Stimulated activated naive CD4-positive, alpha-beta T cell (primary cell): ENCODE measurements at regions not wholly inside any gene's neighbourhood (a gene's known extent, or its start where the extent isn't known, plus 50 kb on each side); places are given as distances from the start of the nearest gene placed in this dataset.

Experiments used
- DNase-seq, 6 experiments: peaks; one replicate each; lab custom pipeline; 2025; lab: John Stamatoyannopoulos, UW

DNA sequence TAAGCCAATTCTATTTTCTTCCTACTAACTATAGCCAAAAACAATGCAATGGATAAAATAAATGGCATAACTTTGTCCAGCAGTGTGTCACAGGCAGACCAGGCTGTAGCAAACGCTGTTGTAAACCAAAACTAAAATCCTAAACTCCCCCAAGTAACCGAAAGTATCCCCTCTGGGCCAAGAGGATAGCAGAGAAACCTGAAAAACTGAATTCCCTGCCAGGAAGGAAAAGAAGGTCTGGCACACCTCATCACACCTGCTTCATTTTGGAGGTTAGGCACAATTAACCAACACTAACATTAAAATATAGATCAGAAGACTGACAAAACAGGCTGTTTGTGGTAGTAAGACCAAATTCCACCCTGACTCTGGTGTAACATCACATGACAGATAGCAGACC is 356.8 kb upstream of the C1orf87 start:
- DNase-seq, result no peak

GRCh38 chr1:60428127-60428526 is 354.6 kb upstream of the C1orf87 start:
- no peak for DNase-seq

GRCh38 chr1:60427701-60428100 is 354.1 kb upstream of the C1orf87 start:
- no peak for DNase-seq

- DNase-seq, result no peak
Measured at GRCh38 chr1:60427194-60427593, 353.6 kb upstream of the C1orf87 start.

DNA sequence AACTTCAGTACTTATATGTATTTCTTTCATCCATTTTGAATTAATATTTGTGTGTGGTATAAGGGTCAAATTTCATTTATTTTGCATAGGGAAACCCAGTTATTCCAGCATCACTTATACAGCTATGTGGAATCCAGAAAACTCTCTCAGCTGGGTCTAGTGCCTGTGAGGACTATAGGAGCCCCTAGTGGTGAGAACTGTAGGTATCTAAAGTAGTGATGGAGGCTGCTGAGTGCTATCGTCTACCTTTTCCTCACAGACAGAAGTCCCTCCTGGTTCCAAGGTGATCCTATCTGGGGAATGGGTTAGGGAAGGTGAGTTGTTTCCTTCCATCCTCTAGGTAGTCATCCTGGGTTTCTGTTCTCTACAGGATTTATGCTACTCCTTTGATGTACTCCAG is 352.0 kb upstream of the C1orf87 start:
- no peak for DNase-seq

- no peak for DNase-seq
Measured at GRCh38 chr1:60423146-60423780, 349.7 kb upstream of the C1orf87 start.

DNA sequence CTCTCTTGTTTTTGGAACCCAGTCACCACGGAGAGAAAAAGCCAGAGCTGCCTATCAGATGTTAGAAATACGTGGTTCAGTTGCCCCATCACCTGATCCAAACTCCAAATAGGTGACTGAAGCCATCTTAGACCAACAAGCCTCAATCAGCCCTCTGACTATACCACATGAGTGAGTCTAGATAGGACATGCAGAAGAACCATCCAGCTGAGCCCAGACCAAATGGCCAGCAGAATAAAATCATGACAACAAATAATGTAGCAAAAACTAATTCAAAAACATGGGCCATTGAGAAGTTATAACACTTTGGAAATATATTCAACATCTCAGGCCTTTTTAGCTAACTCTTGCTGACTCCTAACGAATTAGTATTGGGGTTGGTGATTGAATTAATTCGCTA is 348.4 kb upstream of the C1orf87 start:
- DNase-seq, result no peak

DNA sequence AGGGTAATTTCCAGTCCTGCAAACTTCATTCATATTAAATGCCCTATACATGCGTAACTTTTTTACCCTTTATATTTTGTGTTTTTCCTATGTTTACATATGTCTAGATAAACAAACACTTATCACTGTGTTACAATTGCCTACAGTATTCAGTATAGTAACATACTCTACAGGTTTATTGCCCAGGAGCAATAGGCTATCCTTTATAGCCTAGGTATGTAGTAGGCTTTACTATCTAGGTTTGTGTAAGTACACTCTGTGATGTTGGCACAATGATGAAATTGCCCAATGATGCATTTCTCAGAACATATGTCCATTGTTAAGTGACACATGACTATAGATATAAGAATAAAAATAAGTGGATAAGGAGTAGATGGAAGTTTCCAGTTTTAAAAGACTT is 345.5 kb upstream of the C1orf87 start:
- no peak for DNase-seq

- no peak for DNase-seq
Measured at GRCh38 chr1:60415696-60416095, 342.1 kb upstream of the C1orf87 start.

DNA sequence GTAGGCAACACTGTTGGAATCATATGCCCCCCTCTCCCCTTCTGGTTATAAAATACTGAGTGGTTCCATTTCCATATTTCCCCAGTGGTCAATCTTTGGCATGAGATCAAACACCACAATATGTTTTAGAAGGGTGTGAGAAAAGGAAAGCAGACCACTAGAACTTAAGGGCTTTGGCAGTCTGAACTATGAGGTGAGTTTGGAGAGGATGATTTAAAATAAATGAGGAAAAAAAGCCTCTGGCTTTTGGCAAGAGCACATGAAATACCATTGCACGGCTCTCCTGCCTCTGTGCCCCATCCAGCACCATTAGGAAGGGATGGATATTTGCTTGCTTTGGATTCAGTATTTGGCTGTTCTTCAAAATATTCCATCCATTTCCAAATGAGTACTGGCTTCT is 339.5 kb upstream of the C1orf87 start:
- no peak for DNase-seq

DNA sequence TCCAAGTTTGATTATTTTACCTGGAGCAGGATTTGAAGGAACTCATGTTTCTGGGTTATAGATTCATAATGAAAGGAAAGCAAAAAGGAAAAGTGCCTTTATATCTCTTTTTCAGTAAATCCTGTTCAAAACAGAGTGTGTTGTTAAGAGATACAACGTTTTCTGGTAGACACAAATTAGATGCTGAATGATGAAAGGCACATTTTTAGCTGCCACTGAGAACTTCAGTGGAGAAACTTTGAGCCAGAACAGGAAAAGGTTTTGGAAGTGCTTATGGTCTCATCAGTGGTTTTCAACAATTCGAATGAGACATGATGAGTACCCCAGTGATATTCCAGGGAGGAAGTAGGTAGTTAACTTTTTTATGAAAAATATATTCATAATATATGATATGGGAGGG is 338.0 kb upstream of the C1orf87 start:
- DNase-seq, result no peak

GRCh38 chr1:60402816-60403215 is 329.2 kb upstream of the C1orf87 start:
- DNase-seq, result no peak

DNA sequence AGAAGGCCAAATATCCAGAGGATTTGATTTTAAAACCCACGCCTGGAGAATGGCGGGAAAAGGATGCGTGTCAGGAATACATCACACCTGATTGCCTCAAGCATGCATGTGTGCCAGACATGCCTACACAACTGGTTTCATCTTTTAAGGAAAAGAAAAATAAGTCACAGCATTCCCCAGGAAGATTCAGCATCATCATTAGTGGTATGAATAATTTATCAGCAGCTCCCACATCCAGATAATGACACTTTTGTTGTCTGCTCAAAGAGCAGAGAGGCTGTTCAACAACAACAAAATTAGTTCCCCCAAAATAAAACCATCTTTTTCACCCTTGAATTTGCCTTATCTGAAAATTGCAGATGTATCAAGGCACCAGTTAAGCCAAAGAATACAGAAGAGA is 328.6 kb upstream of the C1orf87 start:
- no peak for DNase-seq

DNA sequence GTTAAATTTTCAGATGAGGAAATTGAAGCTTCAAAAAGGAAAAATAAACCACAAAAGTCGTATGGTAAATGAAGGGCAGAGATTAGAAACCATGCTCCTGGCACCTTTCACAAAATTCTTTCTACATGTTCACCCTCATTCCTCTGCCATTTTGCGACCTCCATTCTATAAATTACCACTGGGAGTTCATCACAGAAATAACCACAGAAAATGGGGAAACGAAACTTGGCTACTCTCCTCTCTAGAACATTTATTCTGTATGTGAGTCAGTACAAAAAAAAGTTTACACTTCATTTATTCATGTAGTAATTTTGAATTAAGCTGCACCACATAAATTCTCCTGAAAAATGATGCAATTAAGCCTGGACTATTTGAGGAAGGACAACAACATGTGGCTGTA is 320.9 kb upstream of the C1orf87 start:
- DNase-seq, result no peak

DNA sequence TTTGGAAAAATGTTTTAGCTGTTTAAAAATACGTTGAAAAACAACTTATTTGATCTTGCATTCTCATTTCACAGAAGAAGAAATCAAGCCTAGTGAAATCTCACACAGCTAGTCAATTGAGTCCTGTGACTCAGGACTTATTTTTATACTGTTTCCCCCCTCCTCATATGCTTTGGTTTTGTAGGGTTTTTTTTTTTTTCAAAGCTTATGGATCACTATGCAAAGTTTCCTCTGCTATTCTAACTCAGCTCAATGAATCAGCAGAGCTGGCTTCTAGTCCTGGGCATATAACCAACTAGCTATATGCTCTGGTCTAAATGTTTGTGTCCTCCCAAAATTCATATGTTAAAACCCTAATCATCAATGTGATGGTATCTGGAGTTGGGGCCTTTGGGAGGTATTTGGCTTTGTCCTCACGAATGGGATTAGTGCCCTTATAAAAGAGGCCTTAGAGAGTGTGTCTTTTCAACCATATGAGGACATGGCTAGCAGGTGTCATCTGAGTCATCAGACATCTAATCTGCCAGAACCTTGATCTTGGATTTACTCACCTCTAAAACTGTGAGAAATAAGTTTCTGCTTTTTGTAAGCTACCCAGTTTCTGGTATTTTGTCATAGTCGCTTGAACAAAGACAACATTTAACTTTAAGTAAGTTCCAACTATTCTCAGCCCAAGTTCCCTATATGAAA is 317.2 kb upstream of the C1orf87 start:
- DNase-seq, result no peak

GRCh38 chr1:60388092-60388987 is 314.8 kb upstream of the C1orf87 start:
- no peak for DNase-seq

DNA sequence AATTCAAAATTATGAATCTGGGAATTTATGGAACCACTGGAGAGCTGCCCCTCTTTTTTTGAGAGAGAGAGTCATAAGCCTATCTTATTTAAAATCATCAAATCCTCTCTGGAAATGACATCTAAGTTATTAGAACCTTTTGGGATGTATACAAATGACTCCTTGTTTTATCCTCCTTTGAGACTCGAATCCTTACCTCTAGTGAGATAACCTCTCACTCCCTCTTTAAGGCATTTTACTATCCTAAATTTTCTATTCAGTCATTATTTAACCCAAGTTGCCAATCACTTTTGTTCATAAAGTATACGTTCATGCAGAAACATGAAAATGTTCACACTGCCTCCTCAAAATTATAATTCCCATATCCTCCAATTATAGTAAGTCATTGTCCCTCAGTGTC is 313.6 kb upstream of the C1orf87 start:
- no peak for DNase-seq

GRCh38 chr1:60386249-60386648 is 312.7 kb upstream of the C1orf87 start:
- no peak for DNase-seq

GRCh38 chr1:60376196-60376595 is 302.6 kb upstream of the C1orf87 start:
- no peak for DNase-seq

GRCh38 chr1:60374537-60374936 is 301.0 kb upstream of the C1orf87 start:
- DNase-seq, result no peak

- DNase-seq, result no peak
Measured at GRCh38 chr1:60367532-60367931, 294.0 kb upstream of the C1orf87 start.

GRCh38 chr1:60359431-60359830 is 285.9 kb upstream of the C1orf87 start:
- no peak for DNase-seq

DNA sequence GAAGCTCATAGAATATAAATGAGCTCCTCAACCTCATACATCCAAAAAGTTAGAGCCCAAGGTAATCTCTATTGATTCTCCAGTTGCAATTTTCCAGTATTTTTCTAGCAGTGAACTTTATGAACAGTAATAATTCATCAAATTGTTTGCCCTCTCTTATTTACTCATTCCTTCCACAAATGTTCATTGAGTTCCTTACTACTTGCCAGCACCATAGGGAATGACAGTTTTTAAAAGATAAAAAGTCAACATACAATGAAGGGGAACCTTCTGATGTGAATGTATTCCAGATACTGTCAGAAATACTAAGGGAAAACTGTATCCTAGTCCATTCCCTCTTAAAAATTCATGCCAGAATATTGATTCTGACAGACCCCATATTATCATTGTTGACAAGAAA is 277.0 kb upstream of the C1orf87 start:
- no peak for DNase-seq
